GM11168 (cell line): ENCODE measurements at regions not wholly inside any gene's neighbourhood (a gene's known extent, or its start where the extent isn't known, plus 50 kb on each side); places are given as distances from the start of the nearest gene placed in this dataset.

Experiments used
- in situ Hi-C: fragments of 300-500 bp; cut with MboI; formaldehyde crosslinking; loops from one replicate; pipeline ENCODE4 v1.12.0; 2022; ENCODE audit warnings: low sequenced_read_pairs; ENCODE audit not compliant: unreplicated experiment

DNA sequence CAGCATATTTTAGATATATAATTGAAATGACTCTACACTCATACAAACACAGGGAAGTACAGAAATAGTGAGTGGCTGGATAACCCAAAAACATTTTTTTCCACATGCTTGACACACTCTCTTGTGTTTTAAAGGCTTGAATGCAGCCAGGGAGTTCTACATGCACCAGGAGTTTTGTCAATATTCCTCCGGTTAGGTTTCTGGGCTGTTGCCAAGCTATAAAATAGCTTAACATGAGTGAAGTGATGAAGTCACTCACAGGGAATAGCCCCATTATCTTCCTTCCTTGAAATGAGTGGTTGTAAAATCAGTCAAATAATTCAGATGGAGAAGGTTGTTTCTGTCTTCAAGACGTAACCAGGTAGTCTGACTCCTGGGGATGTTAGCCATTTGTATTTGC, 582.7 kb downstream of the SLC6A15 start:
- in situ Hi-C loops = no loop called here

DNA sequence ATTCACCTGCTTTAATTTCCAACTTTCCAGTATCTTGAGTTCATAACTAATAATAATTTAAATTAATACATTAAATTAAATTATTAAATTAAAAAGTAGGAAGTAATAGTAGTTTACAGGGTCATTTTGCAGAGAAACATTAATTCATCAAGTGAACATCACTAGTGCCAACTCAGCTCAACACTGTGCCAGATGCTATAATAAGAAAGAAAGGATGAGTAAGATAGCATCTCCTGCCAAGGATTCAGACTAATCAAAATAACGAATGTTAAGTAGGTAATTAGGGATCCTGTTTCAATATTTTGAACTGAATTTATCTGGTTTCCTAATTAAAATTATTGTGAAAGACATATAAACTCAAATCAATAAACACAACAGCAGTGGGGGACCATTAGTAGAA, 596.7 kb downstream of the SLC6A15 start:
- in situ Hi-C loops = no loop called here

DNA sequence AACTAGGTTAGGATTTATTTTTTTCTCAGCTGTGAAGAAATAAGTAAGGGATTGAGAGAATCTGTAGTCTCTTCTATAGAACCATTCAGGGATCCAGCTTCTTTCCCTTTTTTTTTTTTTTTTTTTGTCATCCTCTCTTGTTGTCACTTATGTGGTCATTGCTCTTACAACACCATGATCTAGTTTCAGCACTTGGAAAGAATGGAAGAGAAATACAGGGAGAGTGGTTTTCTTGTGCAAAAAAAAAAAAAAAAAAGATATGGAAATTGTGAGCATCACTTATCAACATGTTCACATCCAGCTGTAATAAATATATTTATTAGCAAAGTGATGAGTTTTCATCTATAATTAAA, 599.3 kb downstream of the SLC6A15 start:
- in situ Hi-C loops = no loop called here

DNA sequence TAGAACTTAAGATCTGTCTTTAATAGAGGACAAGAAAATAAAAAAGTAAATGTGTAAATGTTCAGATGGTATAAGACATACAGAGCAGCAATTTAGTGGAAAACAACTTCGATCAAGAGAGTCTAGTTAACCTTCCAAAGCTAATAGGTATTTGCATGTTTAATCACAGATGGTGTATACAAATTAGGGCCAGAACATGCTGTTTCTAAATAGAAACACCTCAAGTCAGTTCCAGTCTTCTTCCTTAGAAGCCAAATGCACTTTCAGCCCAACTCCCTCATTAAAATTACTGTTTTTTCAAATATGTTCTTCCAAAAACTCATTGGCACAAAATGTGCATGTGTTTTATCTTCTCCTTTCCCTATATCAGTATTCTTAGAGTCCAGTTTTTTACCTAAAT, 604.4 kb downstream of the SLC6A15 start:
- in situ Hi-C loops = no loop called here

GRCh38 chr12:84305144-84305543, 607.5 kb downstream of the SLC6A15 start:
- in situ Hi-C loops = no loop called here

DNA sequence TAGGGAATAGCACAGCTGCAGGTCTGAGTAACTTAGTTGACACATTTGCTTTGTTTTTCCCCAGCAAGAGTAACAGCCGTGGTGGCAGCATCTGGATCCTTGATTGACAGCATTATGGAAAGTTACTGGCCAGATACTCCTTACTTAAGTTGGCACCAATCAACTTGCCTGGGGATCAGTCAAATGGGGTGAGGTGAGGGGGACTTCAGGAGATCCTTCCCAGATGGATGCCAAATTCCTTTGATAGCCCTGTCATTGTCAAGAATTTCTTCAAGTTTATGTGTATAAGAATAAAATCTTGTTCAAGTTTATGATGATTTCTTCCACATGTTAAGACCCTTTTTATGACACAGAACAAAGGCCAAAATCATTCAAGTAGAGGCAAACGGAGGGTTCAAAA, 618.4 kb downstream of the SLC6A15 start:
- in situ Hi-C loops = no loop called here

DNA sequence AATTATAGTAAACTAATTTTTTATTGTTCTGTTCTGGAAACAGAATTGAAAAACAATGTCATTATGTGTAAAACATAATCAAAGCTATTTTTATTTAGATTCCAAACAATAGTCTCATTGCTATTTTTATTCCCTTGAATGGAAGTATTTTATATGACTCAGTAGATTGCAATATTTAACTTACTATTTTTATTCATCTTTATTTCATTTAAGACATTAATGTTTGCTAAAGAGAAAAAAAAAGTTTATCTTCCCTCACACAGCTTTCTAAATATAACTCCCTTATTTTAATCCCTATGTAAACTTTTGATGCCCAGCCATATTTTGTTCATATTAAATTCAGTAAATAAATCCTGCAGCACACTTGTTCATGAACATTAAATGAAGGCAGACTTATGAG, 622.4 kb downstream of the SLC6A15 start:
- in situ Hi-C loops = no loop called here

DNA sequence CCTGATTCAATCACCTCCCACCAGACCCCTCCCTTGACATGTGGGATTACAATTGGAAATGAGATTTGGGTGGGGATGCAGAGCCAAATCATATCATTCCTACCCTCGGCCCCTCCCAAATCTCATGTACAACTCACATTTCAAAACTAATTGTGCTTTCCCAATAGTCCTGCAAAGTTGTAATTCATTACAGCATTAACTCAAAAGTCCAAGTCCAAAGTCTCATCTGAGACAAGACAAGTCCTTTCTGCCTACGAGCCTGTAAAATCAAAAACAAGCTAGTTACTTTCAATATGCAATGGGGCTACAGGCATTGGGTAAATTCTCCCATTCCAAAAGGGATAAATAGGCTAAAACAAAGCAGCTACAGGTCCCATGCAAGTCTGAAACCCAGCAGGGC, 634.6 kb downstream of the SLC6A15 start:
- in situ Hi-C loops = no loop called here

- in situ Hi-C loops = no loop called here
Observed at GRCh38 chr12:84276215-84276614, 636.4 kb downstream of the SLC6A15 start.

DNA sequence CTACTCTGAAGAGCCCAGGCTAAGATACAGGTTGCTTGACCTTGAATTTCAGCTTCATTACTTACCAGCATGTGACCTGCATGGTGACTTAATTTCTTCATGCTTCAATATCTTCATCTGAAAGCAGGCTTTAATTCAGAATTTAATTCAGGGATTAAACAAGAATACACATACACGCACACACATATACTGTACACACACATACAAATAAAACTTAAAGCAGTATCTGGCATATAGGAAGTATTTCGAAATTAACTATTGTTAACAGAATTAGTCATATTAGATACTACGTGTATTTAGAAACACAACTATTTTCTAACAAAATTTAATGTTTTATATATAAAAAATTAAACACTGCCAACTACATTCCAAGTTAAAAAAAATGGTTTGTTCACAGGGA, 640.3 kb downstream of the SLC6A15 start:
- in situ Hi-C loops = no loop called here

GRCh38 chr12:84270470-84271140, 642.0 kb downstream of the SLC6A15 start:
- in situ Hi-C loops = no loop called here

GRCh38 chr12:84247931-84248330, 664.7 kb downstream of the SLC6A15 start:
- in situ Hi-C loops = no loop called here

GRCh38 chr12:84243686-84244085, 668.9 kb downstream of the SLC6A15 start:
- in situ Hi-C loops = no loop called here

GRCh38 chr12:84222841-84223240, 689.8 kb downstream of the SLC6A15 start:
- in situ Hi-C loops = no loop called here

- in situ Hi-C loops = no loop called here
Observed at GRCh38 chr12:84218406-84218805, 694.2 kb downstream of the SLC6A15 start.

DNA sequence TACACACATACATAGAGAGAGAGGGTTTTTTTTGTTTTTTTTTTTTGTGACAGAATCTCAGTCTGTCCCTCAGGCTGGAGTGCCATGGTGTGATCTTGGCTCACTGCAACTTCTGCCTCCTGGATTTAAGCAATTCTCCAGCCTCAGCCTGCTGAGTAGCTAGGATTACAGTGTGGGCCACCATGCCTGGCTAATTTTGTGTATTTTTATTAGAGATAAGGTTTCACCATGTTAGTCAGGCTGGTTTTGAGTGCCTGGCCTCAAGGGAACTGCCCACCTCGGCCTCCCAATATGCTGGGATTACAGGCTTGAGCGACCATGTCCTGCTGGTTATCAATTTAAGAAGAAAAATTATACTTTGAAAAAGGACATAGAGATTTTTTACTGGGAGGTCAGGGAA, 710.6 kb downstream of the SLC6A15 start:
- in situ Hi-C loops = no loop called here

GRCh38 chr12:84198294-84198946, 714.2 kb downstream of the SLC6A15 start:
- in situ Hi-C loops = no loop called here

- in situ Hi-C loops = no loop called here
Observed at GRCh38 chr12:84191779-84192178, 720.8 kb downstream of the SLC6A15 start.

DNA sequence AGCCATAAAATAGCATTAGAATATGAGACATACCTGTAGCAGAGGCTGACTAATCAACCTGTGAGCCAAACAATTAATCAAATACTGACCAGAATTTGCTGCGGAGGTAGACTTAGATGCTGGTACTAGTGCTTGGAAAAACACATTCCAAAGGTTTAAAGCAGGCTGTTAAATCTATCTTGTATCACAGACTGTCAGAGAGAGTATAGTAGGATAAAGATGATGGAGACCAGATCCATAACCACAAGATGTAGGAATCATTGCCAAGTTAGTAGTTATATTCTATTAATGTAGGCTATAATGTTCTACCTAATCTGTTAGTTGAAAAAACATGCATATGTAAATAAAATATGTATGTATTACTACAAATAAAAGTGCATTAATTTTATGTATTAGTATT, 726.2 kb downstream of the SLC6A15 start:
- in situ Hi-C loops = no loop called here

- in situ Hi-C loops = no loop called here
Observed at GRCh38 chr12:84183576-84183975, 729.0 kb downstream of the SLC6A15 start.

GRCh38 chr12:84174115-84174514, 738.5 kb downstream of the SLC6A15 start:
- in situ Hi-C loops = no loop called here

GRCh38 chr12:84172823-84173424, 739.7 kb downstream of the SLC6A15 start:
- in situ Hi-C loops = no loop called here
